Activated B cell treated with CpG ODN at 0.5 μM for 24 hours (primary cell): ENCODE measurements at regions not wholly inside any gene's neighbourhood (a gene's known extent, or its start where the extent isn't known, plus 50 kb on each side); places are given as distances from the start of the nearest gene placed in this dataset.

Source experiments
- ATAC-seq: fragments of 200-7000 bp; cut with Tn5 transposase; one replicate; pipeline ENCODE4 v1.10.0; 2021; ENCODE audit warnings: low read depth, mild to moderate bottlenecking, moderate library complexity
- CTCF ChIA-PET: fragments of 350-600 bp; sonication (Branson Sonifier 250); formaldehyde crosslinking; loops from one replicate; lab custom pipeline; 2021; ENCODE audit warnings: antibody characterized with exemption; lab: Charles Lee
- POLR2A ChIA-PET: fragments of 350-600 bp; sonication (Branson Sonifier 250); formaldehyde crosslinking; loops from one replicate; lab custom pipeline; 2021; ENCODE audit warnings: antibody characterized with exemption; lab: Charles Lee
- DNase-seq: peaks from one replicate; pipeline ENCODE4 v3.0.0; 2022
- H3K27ac Mint-ChIP-seq: one replicate; pipeline ENCODE4 v1.8.0; 2020; ENCODE audit warnings: mixed read lengths
- H3K27me3 Mint-ChIP-seq: one replicate; pipeline ENCODE4 v1.8.0; 2021; ENCODE audit warnings: mixed read lengths
- H3K36me3 Mint-ChIP-seq: one replicate; pipeline ENCODE4 v1.8.0; 2021; ENCODE audit warnings: low read depth, mixed read lengths
- H3K4me1 Mint-ChIP-seq: one replicate; pipeline ENCODE4 v1.8.0; 2021; ENCODE audit warnings: mixed read lengths
- H3K4me3 Mint-ChIP-seq: one replicate; pipeline ENCODE4 v1.8.0; 2020; ENCODE audit warnings: mild to moderate bottlenecking, mixed read lengths
- H3K9me3 Mint-ChIP-seq: one replicate; pipeline ENCODE4 v1.8.0; 2020; ENCODE audit warnings: mixed read lengths
- CTCF ChIP-seq: fragments of 200-600 bp; IDR thresholded peaks from one replicate; pipeline ENCODE4 v1.8.0; 2022; ENCODE audit warnings: antibody characterized with exemption, mild to moderate bottlenecking
- intact Hi-C: fragments of 100-400 bp; cut with micrococcal nuclease; formaldehyde crosslinking; loops from one replicate; pipeline ENCODE4 v1.15.1; 2024

GRCh38 chr17:72489272-72489641 lies 368.4 kb downstream of the SOX9 start:
- Mint-ChIP-seq H3K27me3 (peaks cover 3% of the 10 kb centered on the region), H3K36me3 (no peaks in the 10 kb centered on the region), H3K27ac (no peak overlapping the region), H3K9me3 (peaks cover 10% of the 10 kb centered on the region), H3K4me3 (no peak overlapping the region), H3K4me1 (no peaks in the 10 kb centered on the region)
- CTCF ChIA-PET, result no interaction called here
- no peak for ATAC-seq
- no peak for TF ChIP-seq CTCF
- DNase-seq, result no peak
- intact Hi-C loops, result no loop called here
- POLR2A ChIA-PET, result no interaction called here

GRCh38 chr17:72491102-72491501 lies 370.3 kb downstream of the SOX9 start:
- Mint-ChIP-seq H3K9me3 (peaks cover 10% of the 10 kb centered on the region), H3K36me3 (no peaks in the 10 kb centered on the region), H3K4me3 (no peak overlapping the region), H3K4me1 (no peaks in the 10 kb centered on the region), H3K27ac (no peak overlapping the region), H3K27me3 (peaks cover 2% of the 10 kb centered on the region)
- POLR2A ChIA-PET, result no interaction called here
- intact Hi-C loops, result no loop called here
- CTCF ChIA-PET, result no interaction called here
- ATAC-seq, result no peak
- no peak for TF ChIP-seq CTCF
- no peak for DNase-seq

GRCh38 chr17:72492494-72492893 lies 371.7 kb downstream of the SOX9 start:
- no peaks in the 10 kb centered on the region for H3K4me1 Mint-ChIP-seq
- ChIA-PET CTCF (no interaction called here), POLR2A (no interaction called here)
- H3K4me3 Mint-ChIP-seq, result no peak overlapping the region
- no peak for ATAC-seq
- peaks cover 2% of the 10 kb centered on the region for H3K27me3 Mint-ChIP-seq
- no peak for TF ChIP-seq CTCF
- intact Hi-C loops, result no loop called here
- no peaks in the 10 kb centered on the region for H3K36me3 Mint-ChIP-seq
- H3K9me3 Mint-ChIP-seq, result peaks cover 10% of the 10 kb centered on the region
- DNase-seq, result no peak
- H3K27ac Mint-ChIP-seq, result no peak overlapping the region

DNA sequence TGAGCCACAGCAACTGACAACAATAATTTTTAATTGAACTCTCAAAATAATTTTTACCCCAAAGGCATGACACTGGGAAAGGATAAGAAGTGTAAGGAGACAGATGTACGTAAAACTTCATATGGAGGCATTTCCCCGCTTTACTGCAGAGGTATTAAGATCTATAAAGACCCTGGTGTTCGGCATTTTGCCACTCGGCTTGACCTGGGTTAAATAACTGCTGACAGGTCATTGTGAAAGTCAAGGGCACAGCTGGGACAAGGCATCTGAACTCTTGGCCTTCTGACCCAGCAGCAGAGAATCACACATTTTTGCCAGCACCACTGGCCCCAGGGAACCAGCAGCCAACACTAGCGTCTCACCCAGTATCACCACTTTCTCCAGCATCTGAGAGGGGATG lies 372.1 kb downstream of the SOX9 start:
- ChIA-PET POLR2A (no interaction called here), CTCF (no interaction called here)
- intact Hi-C loops, result no loop called here
- H3K27ac Mint-ChIP-seq, result no peak overlapping the region
- peaks cover 10% of the 10 kb centered on the region for H3K9me3 Mint-ChIP-seq
- H3K4me1 Mint-ChIP-seq, result no peaks in the 10 kb centered on the region
- no peaks in the 10 kb centered on the region for H3K36me3 Mint-ChIP-seq
- ATAC-seq, result no peak
- no peak for TF ChIP-seq CTCF
- H3K27me3 Mint-ChIP-seq, result peaks cover 2% of the 10 kb centered on the region
- no peak for DNase-seq
- H3K4me3 Mint-ChIP-seq, result no peak overlapping the region

DNA sequence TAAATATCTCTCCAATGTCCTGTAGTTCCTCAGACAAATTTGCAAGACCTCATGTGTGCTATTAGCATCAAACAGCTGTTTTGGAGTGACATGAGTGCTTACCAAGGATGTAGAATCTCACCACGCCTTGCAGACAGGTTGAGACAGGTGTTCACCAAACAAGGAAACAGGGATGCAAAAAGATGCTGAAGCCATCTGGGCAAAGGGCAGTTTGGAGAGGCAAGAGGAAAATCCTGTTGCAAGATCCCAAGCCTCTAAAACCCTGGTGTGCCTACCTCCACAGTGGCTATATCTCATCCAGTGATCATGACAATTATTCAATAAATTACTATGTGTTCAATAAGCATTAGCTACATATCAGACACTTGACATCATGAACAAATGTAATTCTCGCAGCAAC lies 373.7 kb downstream of the SOX9 start:
- Mint-ChIP-seq H3K36me3 (no peaks in the 10 kb centered on the region), H3K9me3 (peaks cover 10% of the 10 kb centered on the region), H3K4me1 (no peaks in the 10 kb centered on the region), H3K27me3 (peaks cover 2% of the 10 kb centered on the region), H3K4me3 (no peak overlapping the region), H3K27ac (no peak overlapping the region)
- ChIA-PET CTCF (no interaction called here), POLR2A (no interaction called here)
- DNase-seq, result no peak
- ATAC-seq, result no peak
- no peak for TF ChIP-seq CTCF
- intact Hi-C loops, result no loop called here
